ENCODE measurements at regions not wholly inside any gene's neighbourhood (a gene's known extent, or its start where the extent isn't known, plus 50 kb on each side); places are given as distances from the start of the nearest gene placed in this dataset.

GRCh38 chr11:19306179-19306944 is 65.6 kb upstream of the E2F8 start:
- no peak for TF ChIP-seq CTCF (IDR thresholded peaks at IDR 0.05; ENCODE audit: borderline replicate concordance, extremely low read depth, low read length, poor library complexity, severe bottlenecking)
- no peak for TF ChIP-seq EZH2 (IDR thresholded peaks at IDR 0.05; ENCODE audit: borderline replicate concordance, low read depth, low read length, severe bottlenecking)
